Body of pancreas (tissue), 4 donors: ENCODE measurements at regions not wholly inside any gene's neighbourhood (a gene's known extent, or its start where the extent isn't known, plus 50 kb on each side); places are given as distances from the start of the nearest gene placed in this dataset.

Experiments used
- ATAC-seq: fragments of 150-250 bp; one replicate; pipeline ENCODE4 v1.9.1; 2016
- DNase-seq, 4 donors: peaks; one replicate each; pipeline ENCODE4 v3.0.0-alpha.2; 2019
- H3K27ac ChIP-seq, 4 donors: fragments of 200-600 bp; sonication (generic); 1 replicate in 3 of 4; 2 replicates in 1 of 4; pipeline versions ENCODE4 v1.5.1 to v1.6.1; 2016 to 2019; ENCODE audit warnings: mild to moderate bottlenecking in 1 of 4, mixed read lengths in 1 of 4, moderate library complexity in 1 of 4
- H3K27me3 ChIP-seq, 2 donors: fragments of 200-600 bp; sonication (generic); one replicate each; pipeline ENCODE4 v1.6.0; 2016; ENCODE audit warnings: mild to moderate bottlenecking in 1 of 2
- H3K36me3 ChIP-seq, 2 donors: fragments of 200-600 bp; sonication (generic); replicated peaks in 1 of 2; 2 replicates each; pipeline ENCODE4 v1.5.1; 2016; ENCODE audit warnings: low read depth in 2 of 2; ENCODE audit not compliant: insufficient read depth in 1 of 2
- H3K4me1 ChIP-seq: fragments of 200-600 bp; sonication (generic); one replicate; pipeline ENCODE4 v1.6.0; 2016
- H3K4me3 ChIP-seq, 2 donors: fragments of 200-600 bp; sonication (generic); 1 replicate in 1 of 2; 2 replicates in 1 of 2; pipeline ENCODE4 v1.5.1; 2016 to 2019
- H3K9me3 ChIP-seq, 3 donors: fragments of 200-600 bp; sonication (generic); 1 replicate in 2 of 3; 2 replicates in 1 of 3; pipeline ENCODE4 v1.5.1; 2016
- CTCF ChIP-seq, 7 experiments: fragments of 450-650 bp in 4 of 7; fragments of 200-600 bp in 3 of 7; sonication (generic) in 3 of 7; IDR thresholded peaks; one replicate each; pipeline ENCODE4 v1.5.1; 2016 to 2019; ENCODE audit warnings: antibody characterized with exemption in 7 of 7
- POLR2A ChIP-seq, 3 donors: fragments of 450-650 bp; IDR thresholded peaks; one replicate each; pipeline ENCODE4 v1.6.1; 2016; ENCODE audit warnings: antibody characterized with exemption in 3 of 3, mild to moderate bottlenecking in 2 of 3
- WGBS, 2 donors: methylation state at CpG; one replicate each; pipeline ENCODE4 v1.1.5; 2017; 5-methylcytosine and 5-hydroxymethylcytosine counted together
- intact Hi-C: fragments of 100-400 bp; cut with DNase I; formaldehyde crosslinking; loops from one replicate; pipeline ENCODE4 v1.15.1; 2023

- H3K9me3 ChIP-seq: no peaks in the 10 kb centered on the region
- WGBS, 2 donors: 45 to 49% methylated on average over 17 of the region's 17 CpGs
- ATAC-seq: no peak
Measured at GRCh38 chr20:61159957-61160686, 91.9 kb upstream of the CDH4 start.

GRCh38 chr20:61161726-61162390 lies 90.2 kb upstream of the CDH4 start:
- DNase-seq: no peak
- Histone ChIP-seq H3K4me3 (no peak overlapping the region), H3K27me3 (no peaks in the 10 kb centered on the region), H3K4me1 (no peaks in the 10 kb centered on the region), H3K9me3 (no peaks in the 10 kb centered on the region), H3K36me3 (no peaks in the 10 kb centered on the region), H3K27ac (no peak overlapping the region)
- intact Hi-C loops: no loop called here
- TF ChIP-seq POLR2A (IDR thresholded peaks at IDR 0.05) (no peak), CTCF (IDR thresholded peaks at IDR 0.05) (no peak)
- WGBS, 2 donors: 53 to 59% methylated on average over 8 of the region's 8 CpGs
- ATAC-seq: no peak

More at GRCh38 chr20:61159957-61160686, 91.9 kb upstream of the CDH4 start:
- Histone ChIP-seq H3K27me3 (no peaks in the 10 kb centered on the region), H3K36me3 (no peaks in the 10 kb centered on the region), H3K27ac (no peak overlapping the region), H3K4me1 (no peaks in the 10 kb centered on the region), H3K4me3 (no peak overlapping the region)
- intact Hi-C loops: no loop called here
- no peak for DNase-seq
- TF ChIP-seq POLR2A (IDR thresholded peaks at IDR 0.05) (no peak), CTCF (IDR thresholded peaks at IDR 0.05) (no peak)

- 62 to 68% methylated on average over 12 of the region's 12 CpGs for WGBS, 2 donors
- no peaks in the 10 kb centered on the region for H3K27me3 ChIP-seq
- ATAC-seq (no peak), DNase-seq (no peak)
- H3K27ac ChIP-seq: no peak overlapping the region
- intact Hi-C loops: no loop called here
- no peaks in the 10 kb centered on the region for H3K4me1 ChIP-seq
- no peaks in the 10 kb centered on the region for H3K36me3 ChIP-seq
- no peaks in the 10 kb centered on the region for H3K9me3 ChIP-seq
- TF ChIP-seq CTCF (IDR thresholded peaks at IDR 0.05) (no peak), POLR2A (IDR thresholded peaks at IDR 0.05) (no peak)
- H3K4me3 ChIP-seq: no peak overlapping the region
Measured at GRCh38 chr20:61162451-61162850, 89.6 kb upstream of the CDH4 start.

- H3K36me3 ChIP-seq: no peaks in the 10 kb centered on the region
- H3K4me1 ChIP-seq: no peaks in the 10 kb centered on the region
- DNase-seq: no peak
- no peak for TF ChIP-seq CTCF (IDR thresholded peaks at IDR 0.05)
- H3K27me3 ChIP-seq: no peaks in the 10 kb centered on the region
- 63 to 67% methylated on average over 7 of the region's 7 CpGs for WGBS, 2 donors
- H3K9me3 ChIP-seq: no peaks in the 10 kb centered on the region
- intact Hi-C loops: no loop called here
- ATAC-seq: no peak
- H3K4me3 ChIP-seq: no peak overlapping the region
- H3K27ac ChIP-seq: no peak overlapping the region
Measured at GRCh38 chr20:61163031-61163430, 89.0 kb upstream of the CDH4 start.
